Ovary (tissue), 3 donors: ENCODE measurements at regions not wholly inside any gene's neighbourhood (a gene's known extent, or its start where the extent isn't known, plus 50 kb on each side); places are given as distances from the start of the nearest gene placed in this dataset.

Source experiments
- CTCF ChIP-seq, 3 donors: fragments of 450-650 bp in 2 of 3; fragments of 200-600 bp in 1 of 3; IDR thresholded peaks; one replicate each; pipeline versions ENCODE4 v1.5.1 to v1.8.0; 2016 to 2022; ENCODE audit warnings: antibody characterized with exemption in 3 of 3, mild to moderate bottlenecking in 1 of 3
- EP300 ChIP-seq: sonication (generic); formaldehyde crosslinking; IDR thresholded peaks from one replicate; pipeline ENCODE4 v1.6.1; 2017; ENCODE audit warnings: antibody characterized with exemption
- POLR2A ChIP-seq: fragments of 450-650 bp; IDR thresholded peaks from one replicate; pipeline ENCODE4 v1.6.1; 2017; ENCODE audit warnings: antibody characterized with exemption, mild to moderate bottlenecking, moderate library complexity
- donor health status: DM: no; HTN: no; CAD: no.

- TF ChIP-seq CTCF (IDR thresholded peaks at IDR 0.05) = no peak
- no peak for TF ChIP-seq POLR2A
- no peak for TF ChIP-seq EP300
Observed at GRCh38 chr4:151489462-151490203, 80.7 kb downstream of the FHIP1A start.
